Osteoblast (primary cell): ENCODE measurements at regions not wholly inside any gene's neighbourhood (a gene's known extent, or its start where the extent isn't known, plus 50 kb on each side); places are given as distances from the start of the nearest gene placed in this dataset.

Experiments
- DNase-seq: peaks from one replicate; pipeline ENCODE4 v3.0.0; 2011; ENCODE audit warnings: low spot score, mixed read lengths; ENCODE audit not compliant: insufficient read length; ENCODE audit errors: missing footprints
- H2AFZ ChIP-seq: 2 replicates; pipeline ENCODE4 v1.6.0; 2011; ENCODE audit warnings: mild to moderate bottlenecking, low read length
- H3K27ac ChIP-seq: 2 replicates; pipeline ENCODE4 v1.5.1; 2011; ENCODE audit warnings: mild to moderate bottlenecking, low read depth, low read length, moderate library complexity
- H3K27me3 ChIP-seq: 2 replicates; pipeline ENCODE4 v1.6.0; 2012; ENCODE audit warnings: mild to moderate bottlenecking, control low read depth, inconsistent platforms, low read length, moderate library complexity; ENCODE audit not compliant: insufficient read depth
- H3K36me3 ChIP-seq: 2 replicates; pipeline ENCODE4 v1.5.1; 2011; ENCODE audit warnings: mild to moderate bottlenecking, low read length, control low read depth, moderate library complexity; ENCODE audit not compliant: insufficient read depth
- H3K4me1 ChIP-seq: 2 replicates; pipeline ENCODE4 v1.5.1; 2011; ENCODE audit warnings: mild to moderate bottlenecking, low read length, control low read depth, moderate library complexity; ENCODE audit not compliant: insufficient read depth
- H3K4me2 ChIP-seq: 2 replicates; pipeline ENCODE4 v1.6.0; 2011; ENCODE audit warnings: mild to moderate bottlenecking, low read length; ENCODE audit not compliant: insufficient read depth
- H3K4me3 ChIP-seq: fragments of 200-600 bp; sonication (generic); 3 replicates; pipeline ENCODE4 v1.5.1; 2012; ENCODE audit warnings: mild to moderate bottlenecking, low read length, inconsistent platforms; ENCODE audit not compliant: insufficient read depth
- H3K79me2 ChIP-seq: 2 replicates; pipeline ENCODE4 v1.6.0; 2012; ENCODE audit warnings: mild to moderate bottlenecking, low read length, control low read depth, inconsistent platforms; ENCODE audit not compliant: insufficient read depth
- H3K9me3 ChIP-seq: 2 replicates; pipeline ENCODE4 v1.5.1; 2011; ENCODE audit warnings: low read depth, low read length, control low read depth
- H4K20me1 ChIP-seq: 2 replicates; pipeline ENCODE4 v1.6.0; 2012; ENCODE audit warnings: mild to moderate bottlenecking, low read length, control low read depth; ENCODE audit not compliant: insufficient read depth
- CTCF ChIP-seq: IDR thresholded peaks from 2 replicates; pipeline ENCODE4 v1.5.1; 2011; ENCODE audit warnings: mild to moderate bottlenecking, low read depth, low read length, moderate library complexity; ENCODE audit errors: extremely low read depth

DNA sequence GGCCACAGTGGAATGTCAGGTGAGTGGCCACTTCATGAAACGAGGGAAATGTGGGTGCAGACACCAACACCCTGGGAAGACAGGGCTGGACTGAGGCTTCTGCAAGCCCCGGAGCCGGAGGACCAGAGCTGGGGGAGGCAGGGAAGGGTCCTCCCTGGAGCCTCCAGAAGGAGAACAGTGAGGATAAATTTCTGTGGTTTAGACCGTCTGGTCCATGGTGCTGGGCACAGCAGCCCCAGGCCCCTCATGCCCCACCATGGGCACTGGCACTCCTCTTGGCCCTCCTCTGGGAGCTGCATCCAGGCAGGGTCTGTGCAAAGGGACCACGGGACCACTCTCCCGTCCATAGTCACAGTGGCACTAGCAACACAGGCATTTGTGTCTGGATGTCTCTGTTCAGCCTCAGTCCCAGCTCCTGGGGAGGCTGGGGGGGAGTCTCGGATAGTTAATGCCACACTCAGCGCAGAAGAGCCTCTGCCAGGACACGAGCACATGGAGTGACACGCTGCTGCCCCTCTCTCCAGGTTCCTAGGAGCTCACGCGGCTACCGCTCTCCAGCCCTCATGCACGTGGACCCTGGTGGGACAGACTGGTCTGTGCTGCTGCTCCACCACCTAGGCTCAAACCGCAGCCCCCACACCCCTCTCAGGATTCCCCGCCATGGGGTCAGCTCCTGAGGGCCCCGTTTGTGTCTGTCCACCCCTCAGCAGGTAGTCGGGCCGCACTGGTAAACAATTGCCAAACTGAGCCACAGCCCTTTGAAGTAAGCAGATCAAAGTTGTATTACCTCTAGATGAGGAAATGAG lies 305.9 kb upstream of the SALL3 start:
- Histone ChIP-seq H4K20me1 (no peaks in the 10 kb centered on the region), H3K9me3 (peaks cover 4% of the 10 kb centered on the region), H3K4me3 (no peak overlapping the region), H3K4me1 (no peaks in the 10 kb centered on the region), H2AFZ (no peak overlapping the region), H3K4me2 (no peak overlapping the region), H3K36me3 (no peaks in the 10 kb centered on the region), H3K79me2 (no peaks in the 10 kb centered on the region), H3K27me3 (no peaks in the 10 kb centered on the region), H3K27ac (no peak overlapping the region)
- no peak for TF ChIP-seq CTCF
- DNase-seq: no peak

DNA sequence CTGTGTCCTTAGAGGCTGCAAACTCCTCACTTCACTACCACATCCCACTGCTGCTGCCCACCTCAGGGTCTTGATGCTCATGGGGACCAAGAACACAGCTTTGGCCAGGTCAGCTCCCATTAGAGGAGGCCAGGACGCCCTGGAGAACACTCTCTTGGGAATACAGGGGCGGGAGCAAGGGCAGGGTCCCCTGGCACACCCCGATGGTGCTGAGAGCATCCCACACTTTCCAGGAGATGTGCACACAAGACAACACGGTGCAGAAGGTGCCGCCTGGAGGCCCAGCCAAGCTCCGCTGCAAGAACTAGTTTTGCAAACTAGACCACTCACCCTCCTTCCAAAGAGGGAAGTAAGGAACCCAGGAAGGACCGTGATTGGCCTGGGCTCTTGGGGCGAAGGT lies 304.4 kb upstream of the SALL3 start:
- no peak for DNase-seq
- no peak overlapping the region for H3K4me3 ChIP-seq
- no peak overlapping the region for H3K4me2 ChIP-seq
- no peaks in the 10 kb centered on the region for H3K36me3 ChIP-seq
- peaks cover 4% of the 10 kb centered on the region for H3K9me3 ChIP-seq
- H3K27ac ChIP-seq: no peak overlapping the region
- H3K4me1 ChIP-seq: no peaks in the 10 kb centered on the region
- H2AFZ ChIP-seq: no peak overlapping the region
- H4K20me1 ChIP-seq: no peaks in the 10 kb centered on the region
- TF ChIP-seq CTCF: no peak
- H3K79me2 ChIP-seq: no peaks in the 10 kb centered on the region
- no peaks in the 10 kb centered on the region for H3K27me3 ChIP-seq

DNA sequence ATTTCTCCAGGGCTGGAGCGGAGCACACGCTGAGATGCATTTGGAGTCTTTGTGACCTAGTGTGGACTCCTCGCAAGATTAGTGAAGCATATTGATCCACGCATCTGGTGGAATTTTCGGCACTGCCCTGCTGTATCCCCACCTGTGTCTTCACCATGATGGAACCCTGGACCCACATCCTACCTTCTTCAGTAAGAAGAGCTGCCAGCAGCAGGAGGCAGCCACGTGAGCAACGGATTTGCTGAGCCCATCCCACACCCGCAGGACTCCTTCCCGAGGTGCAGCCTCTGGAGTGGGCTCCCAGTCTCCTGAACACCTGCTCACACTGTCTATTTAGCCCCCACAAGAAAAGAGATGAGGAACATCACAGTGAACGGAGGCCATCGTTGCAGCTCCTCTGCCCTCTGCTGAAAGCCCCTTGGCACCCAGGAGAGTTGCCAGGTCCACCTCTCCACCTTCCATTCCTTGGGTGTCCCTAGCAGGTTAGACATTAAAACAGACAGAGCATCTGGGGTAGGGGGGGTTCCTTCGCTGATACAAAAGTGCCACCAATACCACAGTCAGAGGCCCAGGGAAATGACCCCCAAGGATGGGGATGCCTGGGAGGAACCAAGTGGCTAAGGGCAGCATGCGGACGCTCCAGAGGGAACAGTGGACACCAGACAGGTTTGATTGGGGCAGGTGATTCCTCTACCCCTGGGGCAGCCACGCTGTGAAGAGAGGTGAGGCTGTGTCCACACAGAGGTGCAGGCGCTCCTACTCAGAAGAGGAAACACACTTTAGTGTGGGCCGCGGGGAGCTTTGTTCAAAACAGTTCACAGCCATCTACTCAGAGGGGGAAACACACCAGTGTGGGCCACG lies 302.8 kb upstream of the SALL3 start:
- TF ChIP-seq CTCF: no peak
- Histone ChIP-seq H3K4me3 (no peak overlapping the region), H3K79me2 (no peaks in the 10 kb centered on the region), H2AFZ (no peak overlapping the region), H4K20me1 (no peaks in the 10 kb centered on the region), H3K4me1 (no peaks in the 10 kb centered on the region), H3K27ac (no peak overlapping the region), H3K27me3 (no peaks in the 10 kb centered on the region), H3K36me3 (no peaks in the 10 kb centered on the region), H3K4me2 (no peak overlapping the region), H3K9me3 (no peaks in the 10 kb centered on the region)
- peak; percentile 50 for DNase-seq
